Hindlimb muscle (tissue), 1 donor: ENCODE measurements at regions not wholly inside any gene's neighbourhood (a gene's known extent, or its start where the extent isn't known, plus 50 kb on each side); places are given as distances from the start of the nearest gene placed in this dataset.

Experiments
- DNase-seq: peaks from one replicate; pipeline ENCODE4 v3.0.0-alpha.2; 2013

GRCh38 chr17:77395501-77396048, 254.8 kb downstream of the SEC14L1 start:
- DNase-seq = no peak

GRCh38 chr17:77396610-77397009, 255.8 kb downstream of the SEC14L1 start:
- DNase-seq = no peak

GRCh38 chr17:77398274-77398673, 257.5 kb downstream of the SEC14L1 start:
- no peak for DNase-seq

- no peak for DNase-seq
Observed at GRCh38 chr17:77399319-77399957, 258.7 kb downstream of the SEC14L1 start.

- no peak for DNase-seq
Observed at GRCh38 chr17:77400445-77400870, 259.7 kb downstream of the SEC14L1 start.

- DNase-seq = no peak
Observed at GRCh38 chr17:77402159-77402731, 261.5 kb downstream of the SEC14L1 start.

- DNase-seq = no peak
Observed at GRCh38 chr17:77403854-77404253, 263.1 kb downstream of the SEC14L1 start.

- DNase-seq = no peak
Observed at GRCh38 chr17:77404812-77405581, 264.2 kb downstream of the SEC14L1 start.

- DNase-seq = no peak
Observed at GRCh38 chr17:77405867-77406732, 265.3 kb downstream of the SEC14L1 start.

GRCh38 chr17:77407321-77408277, 266.8 kb downstream of the SEC14L1 start:
- DNase-seq = no peak

GRCh38 chr17:77408284-77408683, 267.5 kb downstream of the SEC14L1 start:
- no peak for DNase-seq

GRCh38 chr17:77409282-77410161, 268.8 kb downstream of the SEC14L1 start:
- no peak for DNase-seq

- DNase-seq = no peak
Observed at GRCh38 chr17:77410470-77410869, 269.7 kb downstream of the SEC14L1 start.

GRCh38 chr17:77414811-77415400, 274.1 kb downstream of the SEC14L1 start:
- no peak for DNase-seq

- DNase-seq = no peak
Observed at GRCh38 chr17:77416105-77416713, 275.4 kb downstream of the SEC14L1 start.

- DNase-seq = no peak
Observed at GRCh38 chr17:77417575-77417974, 276.8 kb downstream of the SEC14L1 start.

GRCh38 chr17:77418609-77419008, 277.8 kb downstream of the SEC14L1 start:
- DNase-seq = no peak

- no peak for DNase-seq
Observed at GRCh38 chr17:77419095-77419494, 278.3 kb downstream of the SEC14L1 start.

- DNase-seq = no peak
Observed at GRCh38 chr17:77419547-77420094, 278.9 kb downstream of the SEC14L1 start.
